Neuron (in vitro differentiated cells): ENCODE measurements at regions not wholly inside any gene's neighbourhood (a gene's known extent, or its start where the extent isn't known, plus 50 kb on each side); places are given as distances from the start of the nearest gene placed in this dataset.
"Not testable (repeated sequence)": the region's sequence is repeated elsewhere in the genome, so short reads cannot be mapped to it uniquely, and the experiment has no call there.

Source experiments
- H2AFZ ChIP-seq: one replicate; pipeline ENCODE4 v1.6.1; 2013; ENCODE audit warnings: low read depth, mild to moderate bottlenecking, inconsistent platforms, low read length, moderate library complexity
- H3K27me3 ChIP-seq: one replicate; pipeline ENCODE4 v1.6.1; 2013; ENCODE audit warnings: low read length; ENCODE audit not compliant: insufficient read depth
- H3K36me3 ChIP-seq: one replicate; pipeline ENCODE4 v1.6.1; 2013; ENCODE audit warnings: low read length; ENCODE audit not compliant: insufficient read depth
- H3K4me1 ChIP-seq: one replicate; pipeline ENCODE4 v1.6.1; 2013; ENCODE audit warnings: low read length; ENCODE audit not compliant: insufficient read depth
- H3K4me3 ChIP-seq: 2 replicates; pipeline ENCODE4 v1.5.1; 2013; ENCODE audit warnings: mild to moderate bottlenecking, low read length, moderate library complexity
- H3K9me3 ChIP-seq: one replicate; pipeline ENCODE4 v1.6.1; 2013; ENCODE audit warnings: low read length

GRCh38 chr12:124470139-124470538 lies 97.3 kb downstream of the NCOR2 start:
- Histone ChIP-seq H3K4me3 (no peak overlapping the region), H3K9me3 (peaks cover 57% of the 10 kb centered on the region), H2AFZ (no peak overlapping the region), H3K27me3 (no peaks in the 10 kb centered on the region), H3K4me1 (no peaks in the 10 kb centered on the region), H3K36me3 (peaks cover 48% of the 10 kb centered on the region)

GRCh38 chr12:124469193-124469888 lies 98.1 kb downstream of the NCOR2 start:
- H3K4me3 ChIP-seq = no peak overlapping the region
- H3K36me3 ChIP-seq = peaks cover 50% of the 10 kb centered on the region
- H3K4me1 ChIP-seq = no peaks in the 10 kb centered on the region
- no peak overlapping the region for H2AFZ ChIP-seq
- peaks cover 62% of the 10 kb centered on the region for H3K9me3 ChIP-seq
- no peaks in the 10 kb centered on the region for H3K27me3 ChIP-seq

GRCh38 chr12:124467549-124467948 lies 99.9 kb downstream of the NCOR2 start:
- Histone ChIP-seq H3K4me1 (peaks cover 11% of the 10 kb centered on the region), H3K36me3 (peaks cover 38% of the 10 kb centered on the region), H3K9me3 (peaks cover 47% of the 10 kb centered on the region)
- H3K4me3 ChIP-seq, H2AFZ ChIP-seq, H3K27me3 ChIP-seq: not testable (repeated sequence)

GRCh38 chr12:124466216-124467128 lies 100.9 kb downstream of the NCOR2 start:
- peaks cover 11% of the 10 kb centered on the region for H3K4me1 ChIP-seq
- H3K27me3 ChIP-seq = no peaks in the 10 kb centered on the region
- H2AFZ ChIP-seq = no peak overlapping the region
- no peak overlapping the region for H3K4me3 ChIP-seq
- H3K9me3 ChIP-seq = peaks cover 40% of the 10 kb centered on the region
- H3K36me3 ChIP-seq = peaks cover 29% of the 10 kb centered on the region

GRCh38 chr12:124465473-124465872 lies 101.9 kb downstream of the NCOR2 start:
- H2AFZ ChIP-seq = no peak overlapping the region
- peaks cover 32% of the 10 kb centered on the region for H3K9me3 ChIP-seq
- H3K27me3 ChIP-seq = no peaks in the 10 kb centered on the region
- H3K4me3 ChIP-seq = no peak overlapping the region
- peaks cover 11% of the 10 kb centered on the region for H3K4me1 ChIP-seq
- H3K36me3 ChIP-seq = peaks cover 21% of the 10 kb centered on the region

- Histone ChIP-seq H3K4me1 (peaks cover 11% of the 10 kb centered on the region), H2AFZ (no peak overlapping the region), H3K4me3 (no peak overlapping the region), H3K27me3 (no peaks in the 10 kb centered on the region), H3K9me3 (peaks cover 28% of the 10 kb centered on the region), H3K36me3 (peaks cover 27% of the 10 kb centered on the region)
Measured at GRCh38 chr12:124464830-124465229, 102.6 kb downstream of the NCOR2 start.

- H2AFZ ChIP-seq = no peak overlapping the region
Measured at GRCh38 chr12:124464062-124464461, 103.3 kb downstream of the NCOR2 start.

GRCh38 chr12:124463341-124463921 lies 104.0 kb downstream of the NCOR2 start:
- H3K4me3 ChIP-seq = no peak overlapping the region
- no peaks in the 10 kb centered on the region for H3K27me3 ChIP-seq
- H3K36me3 ChIP-seq = peaks cover 31% of the 10 kb centered on the region
- H3K9me3 ChIP-seq = peaks cover 18% of the 10 kb centered on the region
- no peak overlapping the region for H2AFZ ChIP-seq
- H3K4me1 ChIP-seq = peaks cover 11% of the 10 kb centered on the region

More at GRCh38 chr12:124464062-124464461, 103.3 kb downstream of the NCOR2 start:
- H3K9me3 ChIP-seq = peaks cover 21% of the 10 kb centered on the region
- H3K4me3 ChIP-seq = no peak overlapping the region
- peaks cover 31% of the 10 kb centered on the region for H3K36me3 ChIP-seq
- H3K4me1 ChIP-seq = peaks cover 11% of the 10 kb centered on the region
- no peaks in the 10 kb centered on the region for H3K27me3 ChIP-seq

GRCh38 chr12:124462750-124463149 lies 104.7 kb downstream of the NCOR2 start:
- Histone ChIP-seq H3K4me3 (no peak overlapping the region), H3K36me3 (peaks cover 31% of the 10 kb centered on the region), H3K4me1 (peaks cover 11% of the 10 kb centered on the region)

GRCh38 chr12:124461851-124462623 lies 105.4 kb downstream of the NCOR2 start:
- Histone ChIP-seq H3K27me3 (no peaks in the 10 kb centered on the region), H3K9me3 (peaks cover 16% of the 10 kb centered on the region), H3K4me3 (no peak overlapping the region), H3K4me1 (peaks cover 11% of the 10 kb centered on the region), H3K36me3 (peaks cover 31% of the 10 kb centered on the region), H2AFZ (no peak overlapping the region)

More at GRCh38 chr12:124462750-124463149, 104.7 kb downstream of the NCOR2 start:
- Histone ChIP-seq H3K9me3 (peaks cover 18% of the 10 kb centered on the region), H2AFZ (no peak overlapping the region), H3K27me3 (no peaks in the 10 kb centered on the region)

- Histone ChIP-seq H2AFZ (no peak overlapping the region), H3K36me3 (peaks cover 25% of the 10 kb centered on the region)
Measured at GRCh38 chr12:124461241-124461673, 106.2 kb downstream of the NCOR2 start.

GRCh38 chr12:124460771-124461170 lies 106.6 kb downstream of the NCOR2 start:
- Histone ChIP-seq H3K4me3 (no peak overlapping the region), H2AFZ (no peak overlapping the region), H3K4me1 (peaks cover 11% of the 10 kb centered on the region), H3K27me3 (no peaks in the 10 kb centered on the region), H3K36me3 (peaks cover 22% of the 10 kb centered on the region), H3K9me3 (peaks cover 11% of the 10 kb centered on the region)

More at GRCh38 chr12:124461241-124461673, 106.2 kb downstream of the NCOR2 start:
- Histone ChIP-seq H3K9me3 (peaks cover 13% of the 10 kb centered on the region), H3K4me3 (no peak overlapping the region), H3K27me3 (no peaks in the 10 kb centered on the region), H3K4me1 (peaks cover 11% of the 10 kb centered on the region)
